HG02678 (cell line): ENCODE measurements at regions not wholly inside any gene's neighbourhood (a gene's known extent, or its start where the extent isn't known, plus 50 kb on each side); places are given as distances from the start of the nearest gene placed in this dataset.

Source experiments
- ATAC-seq: cut with Tn5 transposase; IDR thresholded peaks from one replicate; pipeline ENCODE4 v1.9.1; 2021; ENCODE audit warnings: mild to moderate bottlenecking, moderate library complexity; ENCODE audit not compliant: unreplicated experiment

- no peak for ATAC-seq
Observed at GRCh38 chr14:76599559-76600287, 161.5 kb upstream of the VASH1 start.

DNA sequence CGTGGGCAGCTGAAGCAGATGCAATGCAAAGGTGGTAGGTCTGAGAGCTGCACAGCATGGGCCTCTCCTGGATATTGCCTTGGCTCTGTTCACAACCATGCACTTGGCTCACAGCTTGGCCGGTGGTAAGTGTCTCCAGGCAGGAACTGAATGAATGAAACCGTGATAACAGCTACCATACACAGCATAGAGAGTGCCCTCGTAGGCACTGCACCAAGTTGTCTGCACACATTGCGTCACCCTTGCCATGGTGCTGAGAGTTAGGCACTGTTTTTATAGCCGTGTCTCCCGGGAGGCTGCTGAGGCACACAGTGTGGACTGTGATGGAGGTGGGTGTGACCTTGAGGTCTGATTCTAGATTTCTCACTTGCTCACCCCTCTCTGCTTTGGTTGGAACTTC, 157.6 kb upstream of the VASH1 start:
- ATAC-seq: no peak

DNA sequence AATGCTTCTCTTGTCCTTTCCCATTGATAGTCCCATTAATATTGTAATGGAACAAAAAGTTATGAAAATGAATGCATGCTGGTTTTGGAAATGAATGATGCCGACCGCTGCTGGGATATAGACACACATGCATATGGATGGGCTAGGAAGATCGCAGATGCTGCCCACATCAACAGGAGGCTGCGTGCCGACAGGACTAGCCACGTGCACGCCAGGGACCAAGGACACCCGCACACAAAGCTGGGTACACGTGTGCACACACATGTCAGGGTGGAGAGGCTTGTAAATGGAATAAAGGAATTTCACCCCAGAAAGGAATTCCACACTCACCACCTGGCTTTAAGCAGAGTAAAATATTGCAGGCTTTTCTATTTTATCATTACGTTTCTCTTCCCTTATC, 153.8 kb upstream of the VASH1 start:
- no peak for ATAC-seq

- ATAC-seq: no peak
Observed at GRCh38 chr14:76612654-76613053, 148.6 kb upstream of the VASH1 start.

DNA sequence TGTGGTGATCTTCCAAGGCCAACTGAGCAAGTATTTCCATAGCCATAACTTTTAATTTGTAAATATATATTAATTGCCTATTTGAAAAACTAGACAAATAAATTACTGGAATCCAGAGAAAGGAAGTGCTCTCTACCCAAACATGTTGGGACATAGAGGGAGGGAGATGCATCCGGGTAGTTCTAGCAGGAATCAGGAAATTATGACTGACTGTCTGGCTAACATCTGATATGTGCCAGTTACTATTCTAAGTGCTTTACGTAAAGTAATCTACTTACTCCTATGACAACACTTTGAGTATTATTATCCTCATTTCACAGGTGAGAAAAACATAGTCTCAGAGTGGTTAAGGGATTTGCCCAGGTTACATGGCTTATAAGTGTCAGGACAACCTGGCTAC, 147.7 kb upstream of the VASH1 start:
- ATAC-seq: no peak

DNA sequence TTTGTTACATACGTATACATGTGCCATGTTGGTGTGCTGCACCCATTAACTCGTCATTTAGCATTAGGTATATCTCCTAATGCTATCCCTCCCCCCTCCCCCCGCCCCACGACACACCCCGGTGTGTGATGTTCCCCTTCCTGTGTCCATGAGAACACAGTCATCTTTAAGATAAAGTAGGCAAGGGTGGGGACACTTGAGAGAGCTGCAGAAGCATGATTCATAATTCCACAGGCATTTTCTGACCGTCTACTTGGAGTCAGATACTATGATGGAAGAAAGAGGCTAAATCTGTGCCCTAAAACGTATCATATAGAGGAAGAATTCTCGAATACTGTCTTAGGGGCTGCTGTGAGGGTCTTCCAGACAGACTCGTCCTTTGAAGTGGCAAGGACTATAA, 145.9 kb upstream of the VASH1 start:
- ATAC-seq: no peak

GRCh38 chr14:76617440-76617839, 143.8 kb upstream of the VASH1 start:
- ATAC-seq: no peak

DNA sequence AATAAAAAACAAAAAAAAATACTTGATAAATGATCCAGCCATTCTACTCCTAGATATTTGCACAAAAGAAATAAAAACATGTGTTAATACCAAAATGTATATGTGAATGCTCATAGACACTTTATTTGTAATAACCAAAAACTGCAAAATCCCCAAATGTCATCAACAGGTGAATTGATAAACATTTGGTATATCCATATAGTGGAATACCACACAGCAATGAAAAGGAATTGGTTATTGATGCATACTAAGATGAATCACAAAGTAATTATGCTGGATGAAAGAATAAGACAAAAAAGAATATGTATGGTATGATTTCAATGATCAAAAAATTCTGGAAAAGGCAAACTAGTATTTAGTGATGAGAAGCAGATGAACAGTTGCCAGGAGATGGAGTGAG, 124.7 kb upstream of the VASH1 start:
- no peak for ATAC-seq

DNA sequence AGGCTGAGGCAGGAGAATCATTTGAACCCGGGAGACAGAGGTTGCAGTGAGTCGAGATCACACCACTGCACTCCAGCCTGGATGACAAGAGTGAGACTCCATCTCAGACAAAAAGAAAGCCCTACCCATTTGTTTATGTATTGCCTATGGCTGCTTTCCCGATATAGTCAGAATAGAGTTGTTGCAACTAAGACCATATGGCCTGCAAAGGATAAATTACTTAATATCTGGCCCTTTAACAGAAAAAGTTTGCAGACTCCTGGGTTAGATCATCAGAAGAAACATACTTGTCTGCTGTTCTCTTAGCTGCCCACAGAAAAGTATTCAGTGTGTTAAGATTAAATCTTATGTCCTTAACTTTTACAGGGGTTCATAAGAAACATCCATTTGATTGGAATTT, 122.4 kb upstream of the VASH1 start:
- no peak for ATAC-seq

- ATAC-seq: no peak
Observed at GRCh38 chr14:76639606-76640229, 121.5 kb upstream of the VASH1 start.

- ATAC-seq: no peak
Observed at GRCh38 chr14:76640923-76641395, 120.3 kb upstream of the VASH1 start.

DNA sequence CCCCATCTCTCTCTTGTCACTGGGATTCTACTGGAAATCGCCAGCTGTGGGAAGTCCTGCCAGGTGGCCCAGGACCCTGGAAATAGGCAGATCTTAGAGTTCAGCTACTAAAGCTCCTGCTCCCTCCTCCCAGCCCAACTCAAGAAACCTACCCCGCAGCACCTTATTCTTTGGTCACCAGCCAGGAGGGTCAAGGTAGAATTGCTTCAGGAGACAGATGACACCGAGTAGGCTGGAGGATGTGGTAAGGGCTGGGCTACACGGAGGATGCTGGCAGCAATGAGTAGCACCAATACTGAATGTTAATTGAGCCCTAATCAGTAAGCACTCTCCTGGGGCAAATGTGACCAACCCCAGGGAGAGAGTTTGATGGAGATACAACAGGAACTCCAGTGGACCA, 119.7 kb upstream of the VASH1 start:
- ATAC-seq: no peak

GRCh38 chr14:76643887-76644286, 117.4 kb upstream of the VASH1 start:
- no peak for ATAC-seq

DNA sequence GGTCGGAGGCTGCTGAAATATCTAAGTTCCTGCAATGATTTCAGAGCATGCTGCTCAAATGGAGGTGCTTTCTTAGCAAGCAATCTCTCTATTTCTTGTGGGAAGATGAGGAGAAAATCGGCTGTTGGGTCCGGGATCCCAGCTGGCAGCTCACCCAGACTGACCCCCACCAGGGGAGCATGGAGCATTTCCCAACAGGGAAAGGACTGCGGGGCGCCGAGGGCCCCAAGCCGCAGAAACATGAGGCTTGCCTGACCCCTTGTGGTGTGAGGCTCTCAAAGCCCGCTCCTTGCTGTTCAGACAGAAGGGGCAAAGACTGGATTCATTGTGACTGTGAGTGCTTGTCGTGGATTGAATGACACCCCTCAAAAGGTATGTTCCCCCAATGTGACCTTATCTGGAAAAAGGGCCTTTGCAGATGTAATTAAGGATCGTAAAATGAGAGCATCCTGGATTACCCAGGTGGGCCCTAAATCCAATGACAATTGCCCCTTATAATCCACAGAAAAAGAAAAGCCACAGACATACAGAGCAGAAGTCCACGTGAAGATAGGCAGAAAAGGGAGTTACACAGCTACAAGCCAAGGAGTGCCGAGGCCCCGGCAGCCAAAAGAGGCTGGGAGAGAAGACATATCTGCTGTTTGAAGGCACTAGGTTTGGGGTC, 116.3 kb upstream of the VASH1 start:
- no peak for ATAC-seq

- ATAC-seq: peak; percentile 51
Observed at GRCh38 chr14:76647697-76648298, 113.5 kb upstream of the VASH1 start.

DNA sequence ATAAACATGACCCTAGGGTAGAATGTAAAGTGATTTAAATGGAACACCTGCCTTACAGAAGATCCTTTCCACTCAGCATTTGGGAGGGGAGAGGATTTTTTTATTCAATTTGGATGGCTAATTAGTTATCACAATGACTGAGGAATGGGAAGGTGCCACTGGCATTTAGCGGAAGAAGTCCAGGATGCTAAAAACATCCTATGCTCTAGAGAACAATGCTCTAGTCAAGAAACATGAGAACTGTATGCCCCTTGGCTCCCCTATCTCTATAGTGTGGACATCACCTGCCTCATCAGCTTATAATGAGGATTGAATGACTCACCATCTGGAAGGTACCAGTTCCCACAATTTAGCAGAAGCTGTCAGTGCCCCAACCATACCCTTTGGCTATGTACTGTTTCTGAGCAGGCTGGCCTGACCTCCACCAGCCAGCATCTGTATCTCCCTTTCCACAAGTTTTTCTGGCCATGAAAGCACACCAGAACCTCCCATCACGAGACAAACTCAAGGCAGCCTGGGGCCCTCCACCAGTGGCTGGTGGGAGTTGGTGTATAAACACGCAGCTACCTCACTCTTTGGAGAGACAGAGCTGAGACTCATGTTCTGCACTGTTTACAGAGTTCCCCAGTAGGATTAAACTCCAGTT, 109.7 kb upstream of the VASH1 start:
- ATAC-seq: no peak

DNA sequence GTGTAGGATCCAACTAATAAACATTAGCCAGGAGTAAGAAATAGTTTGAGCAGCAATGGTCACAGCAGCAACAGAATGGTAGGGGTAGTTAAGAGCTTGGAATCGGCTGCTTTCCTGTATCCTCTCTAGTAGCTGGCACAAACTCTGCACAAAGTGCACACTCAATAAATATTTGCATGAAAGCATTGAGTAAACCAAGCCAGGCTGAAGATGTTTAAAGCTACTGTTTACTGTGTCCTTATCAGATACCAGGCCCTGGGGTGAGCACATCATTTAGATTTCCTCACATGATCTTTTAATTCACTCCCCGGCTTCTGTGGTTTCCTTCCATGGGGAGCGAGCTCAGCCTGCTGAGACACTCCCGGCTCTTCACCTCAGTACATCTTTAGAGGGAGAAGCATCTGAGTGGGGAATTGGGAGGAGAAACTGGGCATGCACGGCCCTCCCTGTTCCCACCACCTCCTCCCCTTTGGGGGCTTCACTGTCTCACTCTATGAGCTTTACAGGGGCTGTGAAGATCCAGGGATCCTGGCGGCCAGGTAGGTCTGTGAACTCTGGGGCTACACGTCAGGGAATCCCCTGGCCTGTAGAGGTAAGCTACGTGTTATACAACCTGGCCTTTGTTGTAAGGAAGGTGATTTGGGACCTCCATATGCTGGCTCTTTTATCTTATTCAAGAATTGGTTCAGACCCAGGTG, 107.2 kb upstream of the VASH1 start:
- ATAC-seq: no peak

- no peak for ATAC-seq
Observed at GRCh38 chr14:76654573-76655108, 106.6 kb upstream of the VASH1 start.

DNA sequence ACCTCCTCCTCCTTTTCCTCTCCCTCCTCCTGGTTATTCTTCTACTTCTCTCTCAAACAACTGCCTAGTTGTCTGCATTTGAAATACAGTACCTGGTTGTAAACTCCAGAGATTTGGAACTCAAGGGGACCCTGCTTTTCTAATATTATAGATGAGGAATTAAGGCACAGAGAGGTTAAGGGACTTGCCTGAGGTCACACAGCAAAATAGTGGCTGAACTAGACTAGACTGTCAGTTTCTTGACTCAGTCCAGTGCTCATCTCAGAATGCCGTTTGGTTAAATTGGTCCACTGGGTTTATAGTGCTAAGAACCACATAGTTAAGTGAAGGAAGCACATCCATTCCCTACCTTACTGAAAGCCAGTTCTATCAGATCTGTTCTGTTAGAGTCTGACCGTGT, 105.9 kb upstream of the VASH1 start:
- no peak for ATAC-seq

- ATAC-seq: no peak
Observed at GRCh38 chr14:76656592-76656991, 104.7 kb upstream of the VASH1 start.
